Ishikawa (cell line): ENCODE measurements at regions not wholly inside any gene's neighbourhood (a gene's known extent, or its start where the extent isn't known, plus 50 kb on each side); places are given as distances from the start of the nearest gene placed in this dataset.

ENCODE experiments used
- CEBPB ChIP-seq: IDR thresholded peaks from 2 replicates; pipeline ENCODE4 v1.6.1; 2012
- CREB1 ChIP-seq: IDR thresholded peaks from 2 replicates; pipeline ENCODE4 v1.6.1; 2012; ENCODE audit warnings: low read depth
- EGR1 ChIP-seq: IDR thresholded peaks from 2 replicates; pipeline ENCODE4 v1.6.1; 2012
- EP300 ChIP-seq: IDR thresholded peaks from 2 replicates; pipeline ENCODE4 v1.6.1; 2012; ENCODE audit warnings: borderline replicate concordance
- FOXM1 ChIP-seq: IDR thresholded peaks from 2 replicates; pipeline ENCODE4 v1.6.1; 2012; ENCODE audit warnings: low read depth, borderline replicate concordance
- NFIC ChIP-seq: IDR thresholded peaks from 2 replicates; pipeline ENCODE4 v1.6.1; 2012
- RAD21 ChIP-seq: IDR thresholded peaks from 2 replicates; pipeline ENCODE4 v1.6.1; 2012; ENCODE audit warnings: low read depth
- TAF1 ChIP-seq: IDR thresholded peaks from 2 replicates; pipeline ENCODE4 v1.6.1; 2012; ENCODE audit warnings: low read depth, mild to moderate bottlenecking
- TCF12 ChIP-seq: IDR thresholded peaks from 2 replicates; pipeline ENCODE4 v1.6.1; 2012; ENCODE audit warnings: low read depth
- TEAD4 ChIP-seq: IDR thresholded peaks from 2 replicates; pipeline ENCODE4 v1.6.1; 2012
- YY1 ChIP-seq: IDR thresholded peaks from 2 replicates; pipeline ENCODE4 v1.6.1; 2012; ENCODE audit warnings: low read depth
- ZBTB7A ChIP-seq: IDR thresholded peaks from 2 replicates; pipeline ENCODE4 v1.6.1; 2012; ENCODE audit warnings: low read depth
- TF ChIP-seq, protein P1 (sequence below): IDR thresholded peaks from 2 replicates; pipeline ENCODE4 v1.6.1; 2012
- TF ChIP-seq, protein P2 (sequence below): IDR thresholded peaks from 2 replicates; pipeline ENCODE4 v1.6.1; 2012; ENCODE audit warnings: low read depth, mild to moderate bottlenecking
- TF ChIP-seq, protein P3 (sequence below): IDR thresholded peaks from 2 replicates; pipeline ENCODE4 v1.6.1; 2012

DNA sequence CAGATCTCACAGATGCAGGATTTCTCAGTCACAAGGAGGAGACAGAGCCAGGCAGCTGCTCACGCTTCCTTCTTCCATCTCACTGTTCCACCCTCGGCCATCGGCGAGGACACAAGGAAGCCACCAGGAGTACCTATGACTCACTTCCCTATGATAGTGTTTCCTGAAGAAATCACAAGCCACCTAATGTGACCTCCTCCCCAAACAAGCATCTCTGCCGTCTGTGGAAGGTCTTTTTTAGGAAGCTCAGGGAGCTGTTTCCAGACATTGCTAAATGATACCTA, 672.7 kb downstream of the TBC1D22A start:
- TF ChIP-seq TCF12 (no peak), NFIC (no peak), ZBTB7A (no peak), TEAD4 (no peak), CEBPB (no peak), FOXM1 (no peak), TAF1 (no peak), YY1 (no peak)

DNA sequence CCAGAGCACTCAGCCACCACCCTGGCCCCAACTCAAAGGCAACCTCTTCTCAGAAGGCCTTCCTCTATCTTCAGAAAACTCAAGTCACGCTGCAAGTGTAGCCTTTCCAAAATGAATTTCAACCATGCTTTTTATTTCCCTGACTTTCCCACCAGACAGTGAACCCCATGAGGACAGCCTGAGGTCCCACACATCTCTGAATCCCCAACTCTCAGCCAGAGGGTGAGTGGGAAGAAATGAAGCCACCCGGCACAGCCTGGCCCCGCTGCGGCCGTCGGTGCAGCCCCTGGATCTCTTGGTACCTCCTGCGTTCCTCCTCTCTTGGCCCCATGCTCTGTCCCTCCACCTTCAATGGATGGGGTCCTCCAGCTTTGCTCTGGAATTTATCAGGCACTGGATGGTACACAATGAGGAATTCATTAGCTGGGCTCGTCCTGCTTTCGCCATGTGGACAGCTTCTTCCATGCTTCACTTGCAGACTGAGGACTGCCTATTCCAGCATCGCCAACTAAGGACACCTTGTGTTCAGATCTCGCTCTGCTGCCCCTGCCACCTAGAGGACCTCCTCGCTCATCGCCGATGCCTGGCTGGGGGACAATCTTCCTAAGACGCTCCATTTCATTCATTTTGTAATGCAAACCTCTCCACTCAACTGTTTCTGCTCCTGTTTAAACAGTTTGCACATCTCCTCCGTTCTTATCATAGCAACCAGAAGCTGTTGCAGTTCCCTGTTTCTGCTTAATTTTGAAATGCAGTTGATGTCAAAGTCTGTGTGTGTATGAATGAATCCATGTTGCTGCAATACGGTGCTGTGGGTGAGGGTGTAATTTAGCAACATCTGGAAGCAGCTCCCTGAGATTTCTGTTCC, 672.1 kb downstream of the TBC1D22A start:
- TF ChIP-seq, protein P1, sequence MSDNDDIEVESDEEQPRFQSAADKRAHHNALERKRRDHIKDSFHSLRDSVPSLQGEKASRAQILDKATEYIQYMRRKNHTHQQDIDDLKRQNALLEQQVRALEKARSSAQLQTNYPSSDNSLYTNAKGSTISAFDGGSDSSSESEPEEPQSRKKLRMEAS, result no peak
- TF ChIP-seq YY1 (no peak), ZBTB7A (no peak), RAD21 (no peak), TAF1 (no peak), FOXM1 (no peak), CEBPB (no peak), TCF12 (no peak), EGR1 (no peak), TEAD4 (no peak)
- TF ChIP-seq, protein P2, sequence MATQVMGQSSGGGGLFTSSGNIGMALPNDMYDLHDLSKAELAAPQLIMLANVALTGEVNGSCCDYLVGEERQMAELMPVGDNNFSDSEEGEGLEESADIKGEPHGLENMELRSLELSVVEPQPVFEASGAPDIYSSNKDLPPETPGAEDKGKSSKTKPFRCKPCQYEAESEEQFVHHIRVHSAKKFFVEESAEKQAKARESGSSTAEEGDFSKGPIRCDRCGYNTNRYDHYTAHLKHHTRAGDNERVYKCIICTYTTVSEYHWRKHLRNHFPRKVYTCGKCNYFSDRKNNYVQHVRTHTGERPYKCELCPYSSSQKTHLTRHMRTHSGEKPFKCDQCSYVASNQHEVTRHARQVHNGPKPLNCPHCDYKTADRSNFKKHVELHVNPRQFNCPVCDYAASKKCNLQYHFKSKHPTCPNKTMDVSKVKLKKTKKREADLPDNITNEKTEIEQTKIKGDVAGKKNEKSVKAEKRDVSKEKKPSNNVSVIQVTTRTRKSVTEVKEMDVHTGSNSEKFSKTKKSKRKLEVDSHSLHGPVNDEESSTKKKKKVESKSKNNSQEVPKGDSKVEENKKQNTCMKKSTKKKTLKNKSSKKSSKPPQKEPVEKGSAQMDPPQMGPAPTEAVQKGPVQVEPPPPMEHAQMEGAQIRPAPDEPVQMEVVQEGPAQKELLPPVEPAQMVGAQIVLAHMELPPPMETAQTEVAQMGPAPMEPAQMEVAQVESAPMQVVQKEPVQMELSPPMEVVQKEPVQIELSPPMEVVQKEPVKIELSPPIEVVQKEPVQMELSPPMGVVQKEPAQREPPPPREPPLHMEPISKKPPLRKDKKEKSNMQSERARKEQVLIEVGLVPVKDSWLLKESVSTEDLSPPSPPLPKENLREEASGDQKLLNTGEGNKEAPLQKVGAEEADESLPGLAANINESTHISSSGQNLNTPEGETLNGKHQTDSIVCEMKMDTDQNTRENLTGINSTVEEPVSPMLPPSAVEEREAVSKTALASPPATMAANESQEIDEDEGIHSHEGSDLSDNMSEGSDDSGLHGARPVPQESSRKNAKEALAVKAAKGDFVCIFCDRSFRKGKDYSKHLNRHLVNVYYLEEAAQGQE, result no peak

DNA sequence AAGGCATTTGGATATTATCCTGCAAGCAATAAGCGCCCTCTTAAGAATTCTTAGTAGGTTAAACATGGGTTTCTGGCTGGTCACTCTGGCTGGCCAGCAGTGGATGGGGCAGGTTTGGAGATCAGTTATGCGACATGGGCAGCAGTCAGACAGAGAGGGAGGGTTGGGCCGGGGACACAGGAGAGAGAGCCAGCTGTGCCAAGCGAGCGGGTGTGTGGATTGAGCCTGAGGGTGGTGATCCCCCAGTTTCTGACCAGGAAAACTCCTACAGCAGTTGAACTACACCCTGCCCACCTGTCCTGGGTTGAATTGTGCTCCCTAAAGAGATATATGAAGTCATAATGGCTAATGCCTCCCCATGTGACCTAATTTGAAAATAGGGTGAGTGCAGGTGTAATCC, 671.2 kb downstream of the TBC1D22A start:
- TF ChIP-seq TAF1, result no peak
- TF ChIP-seq EP300, result no peak
- TF ChIP-seq, protein P2, result no peak
- TF ChIP-seq YY1, result no peak
- TF ChIP-seq RAD21, result no peak
- TF ChIP-seq, protein P1, result no peak
- TF ChIP-seq NFIC, result no peak
- TF ChIP-seq TCF12, result no peak

DNA sequence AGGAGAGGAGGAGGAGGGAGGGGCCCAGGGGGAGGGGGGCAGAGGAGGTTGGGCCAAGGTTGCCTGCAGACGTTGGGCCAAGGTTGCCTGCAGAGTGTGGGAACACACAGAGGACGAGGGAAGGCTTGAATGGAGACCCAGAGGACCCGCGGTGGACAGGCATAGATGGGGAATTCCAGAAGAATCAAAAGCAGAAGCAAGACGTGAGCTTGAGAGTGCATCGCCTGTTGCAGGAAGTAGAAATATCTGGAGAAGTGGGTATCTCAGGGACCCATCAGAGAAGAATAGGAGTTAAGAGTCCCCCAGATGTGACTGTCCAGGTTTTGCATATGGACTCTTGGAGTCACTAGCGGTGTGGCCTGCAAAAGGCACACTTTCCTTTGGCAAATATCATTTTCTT, 670.2 kb downstream of the TBC1D22A start:
- TF ChIP-seq CEBPB, result no peak
- no peak for TF ChIP-seq FOXM1
- no peak for TF ChIP-seq CREB1
- no peak for TF ChIP-seq YY1
- no peak for TF ChIP-seq TAF1
- TF ChIP-seq RAD21, result no peak
- no peak for TF ChIP-seq EGR1
- TF ChIP-seq, protein P1, result no peak
- TF ChIP-seq, protein P3, sequence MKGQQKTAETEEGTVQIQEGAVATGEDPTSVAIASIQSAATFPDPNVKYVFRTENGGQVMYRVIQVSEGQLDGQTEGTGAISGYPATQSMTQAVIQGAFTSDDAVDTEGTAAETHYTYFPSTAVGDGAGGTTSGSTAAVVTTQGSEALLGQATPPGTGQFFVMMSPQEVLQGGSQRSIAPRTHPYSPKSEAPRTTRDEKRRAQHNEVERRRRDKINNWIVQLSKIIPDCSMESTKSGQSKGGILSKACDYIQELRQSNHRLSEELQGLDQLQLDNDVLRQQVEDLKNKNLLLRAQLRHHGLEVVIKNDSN, result no peak
- TF ChIP-seq, protein P2, result no peak
- no peak for TF ChIP-seq NFIC
- TF ChIP-seq TEAD4, result no peak
- TF ChIP-seq TCF12, result no peak
- no peak for TF ChIP-seq ZBTB7A
- no peak for TF ChIP-seq EP300
